ENCODE measurements at regions not wholly inside any gene's neighbourhood (a gene's known extent, or its start where the extent isn't known, plus 50 kb on each side); places are given as distances from the start of the nearest gene placed in this dataset.
"Not testable (repeated sequence)": the region's sequence is repeated elsewhere in the genome, so short reads cannot be mapped to it uniquely, and the experiment has no call there.

GRCh38 chr4:170687751-170688150, 598.0 kb upstream of the AADAT start:
- in situ Hi-C loops (cut with MboI), result no loop called here
- no peak overlapping the region for H3K4me3 ChIP-seq
- POLR2A ChIA-PET, result no interaction called here
- no peak overlapping the region for H3K4me2 ChIP-seq (ENCODE audit: insufficient read depth, low read length)
- H3K36me3 ChIP-seq (ENCODE audit: control insufficient read depth, insufficient read depth, low read length), result no peaks in the 10 kb centered on the region
- H4K20me1 ChIP-seq (replicated peaks; ENCODE audit: control insufficient read depth, insufficient read depth, low read length), result no peaks in the 10 kb centered on the region
- H3K79me2 ChIP-seq (ENCODE audit: control insufficient read depth, insufficient read depth, low read length), result no peaks in the 10 kb centered on the region
- H3K27ac ChIP-seq (ENCODE audit: extremely low read depth, low read depth, low read length), result no peak overlapping the region
- no peak for FAIRE-seq
- no peaks in the 10 kb centered on the region for H3K9me3 ChIP-seq (replicated peaks; ENCODE audit: control insufficient read depth, insufficient read depth, low read depth, low read length)
- no peaks in the 10 kb centered on the region for H3K27me3 ChIP-seq (ENCODE audit: control insufficient read depth in 2 of 2, insufficient read depth in 2 of 2, low read length in 2 of 2)
- TF ChIP-seq DACH1 (IDR thresholded peaks at IDR 0.05; ENCODE audit: partially characterized antibody) (no peak), KLF10 (CRISPR knock-in tag; IDR thresholded peaks at IDR 0.05) (no peak), HMGXB4 (CRISPR knock-in tag; IDR thresholded peaks at IDR 0.05) (no peak), SP2 (IDR thresholded peaks at IDR 0.05; ENCODE audit: extremely low read depth, low read depth, low read length, poor library complexity, severe bottlenecking) (no peak)
- WGBS (ENCODE audit: insufficient coverage, low coverage, missing lambda C conversion rate), result 1% methylated on average over 5 of the region's 6 CpGs
- no TSS peak for BruUV-seq (replicated peaks)
- H3K9ac ChIP-seq (ENCODE audit: insufficient read depth in 1 of 2, low read depth in 2 of 2, low read length in 2 of 2), result no peak overlapping the region
- ATAC-seq, result no peak
- CTCF ChIA-PET (ENCODE audit: low intra/inter-chr PET ratio), result no interaction called here
- DNase-seq (ENCODE audit: extremely low read depth in 1 of 4, low spot score in 3 of 4), result no peak
- no peak overlapping the region for H2AFZ ChIP-seq (ENCODE audit: low read depth, low read length)
- intact Hi-C loops (cut with micrococcal nuclease), result no loop called here
- H3K9me1 ChIP-seq (ENCODE audit: control insufficient read depth, insufficient read depth, low read length), result no peaks in the 10 kb centered on the region
- no peaks in the 10 kb centered on the region for H3K4me1 ChIP-seq (replicated peaks in 1 of 2; ENCODE audit: control insufficient read depth in 2 of 2, insufficient read depth in 2 of 2, low read length in 2 of 2)

- DNase-seq (ENCODE audit: extremely low read depth in 1 of 4, low spot score in 3 of 4); H2AFZ ChIP-seq (ENCODE audit: low read depth, low read length); H3K9me1 ChIP-seq (ENCODE audit: control insufficient read depth, insufficient read depth, low read length); H3K9ac ChIP-seq (ENCODE audit: insufficient read depth in 1 of 2, low read depth in 2 of 2, low read length in 2 of 2); H3K4me3 ChIP-seq; H3K27ac ChIP-seq (ENCODE audit: extremely low read depth, low read depth, low read length); H3K36me3 ChIP-seq (ENCODE audit: control insufficient read depth, insufficient read depth, low read length); H3K79me2 ChIP-seq (ENCODE audit: control insufficient read depth, insufficient read depth, low read length); H3K4me2 ChIP-seq (ENCODE audit: insufficient read depth, low read length); FAIRE-seq; H3K9me3 ChIP-seq (replicated peaks; ENCODE audit: control insufficient read depth, insufficient read depth, low read depth, low read length); CTCF ChIA-PET (ENCODE audit: low intra/inter-chr PET ratio); intact Hi-C loops (cut with micrococcal nuclease); ATAC-seq; H4K20me1 ChIP-seq (replicated peaks; ENCODE audit: control insufficient read depth, insufficient read depth, low read length); in situ Hi-C loops (cut with MboI); H3K27me3 ChIP-seq (ENCODE audit: control insufficient read depth in 2 of 2, insufficient read depth in 2 of 2, low read length in 2 of 2); BruUV-seq (replicated peaks); POLR2A ChIA-PET; H3K4me1 ChIP-seq (replicated peaks in 1 of 2; ENCODE audit: control insufficient read depth in 2 of 2, insufficient read depth in 2 of 2, low read length in 2 of 2): not testable (repeated sequence)
- WGBS (ENCODE audit: insufficient coverage, low coverage, missing lambda C conversion rate), result 5% methylated on average over 4 of the region's 4 CpGs
Measured at GRCh38 chr4:170685701-170686100, 595.9 kb upstream of the AADAT start.

Data from K562 (cell line).